NCI-H460 (cell line): ENCODE measurements at regions not wholly inside any gene's neighbourhood (a gene's known extent, or its start where the extent isn't known, plus 50 kb on each side); places are given as distances from the start of the nearest gene placed in this dataset.

Source experiments
- DNase-seq: peaks from one replicate; pipeline ENCODE4 v3.0.0-alpha.2; 2016; ENCODE audit warnings: low read depth; ENCODE audit errors: extremely low read depth

DNA sequence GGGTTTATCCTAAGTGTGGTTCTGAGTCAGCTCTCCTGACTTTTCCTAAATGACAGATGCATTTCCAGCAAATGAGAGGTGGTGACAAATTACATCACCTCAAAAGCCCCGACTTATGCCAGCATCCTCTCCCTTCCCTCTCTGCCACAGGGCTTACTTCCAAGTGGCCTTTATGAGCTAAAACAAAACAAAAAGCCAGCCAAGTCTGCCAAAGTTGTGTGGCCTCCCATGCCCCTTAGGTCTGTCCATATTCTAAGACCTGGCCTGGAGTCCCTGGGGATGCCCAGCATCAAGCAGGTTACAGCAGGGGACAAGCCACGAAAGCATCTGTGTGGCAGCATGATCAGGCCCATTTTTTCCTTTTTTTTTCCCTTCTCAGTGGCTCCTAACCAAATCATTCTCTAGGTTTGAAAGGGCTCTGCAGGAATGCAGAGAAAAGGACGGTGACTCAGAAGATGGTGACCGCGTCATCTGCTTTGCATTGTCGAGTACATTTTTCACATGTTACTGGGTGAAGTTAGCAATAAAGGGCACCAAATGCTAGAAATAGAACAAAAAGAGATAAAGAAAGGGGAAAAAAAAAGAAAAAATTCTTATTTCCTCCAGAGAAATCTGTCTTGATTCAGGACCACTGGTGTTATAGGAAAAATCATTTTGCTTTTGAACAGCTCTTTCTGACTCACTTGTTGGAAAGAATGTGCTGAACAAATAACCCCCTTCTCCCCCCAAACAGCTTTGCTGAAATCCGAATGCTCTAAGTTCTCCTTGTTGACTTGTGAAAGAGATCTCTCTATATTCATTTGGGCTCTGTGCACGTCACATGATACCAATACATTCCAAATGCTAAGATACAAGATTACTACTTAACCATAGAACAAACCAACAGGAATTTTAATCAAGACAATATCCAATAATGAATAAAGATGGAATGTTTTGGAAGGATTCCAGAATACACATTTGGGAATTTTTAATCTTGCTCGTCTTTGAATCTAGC lies 178.7 kb downstream of the EN1 start:
- peak; percentile 50 for DNase-seq

GRCh38 chr2:118667964-118668363 lies 179.5 kb downstream of the EN1 start:
- no peak for DNase-seq

- no peak for DNase-seq
Observed at GRCh38 chr2:118667348-118667747, 180.1 kb downstream of the EN1 start.

DNA sequence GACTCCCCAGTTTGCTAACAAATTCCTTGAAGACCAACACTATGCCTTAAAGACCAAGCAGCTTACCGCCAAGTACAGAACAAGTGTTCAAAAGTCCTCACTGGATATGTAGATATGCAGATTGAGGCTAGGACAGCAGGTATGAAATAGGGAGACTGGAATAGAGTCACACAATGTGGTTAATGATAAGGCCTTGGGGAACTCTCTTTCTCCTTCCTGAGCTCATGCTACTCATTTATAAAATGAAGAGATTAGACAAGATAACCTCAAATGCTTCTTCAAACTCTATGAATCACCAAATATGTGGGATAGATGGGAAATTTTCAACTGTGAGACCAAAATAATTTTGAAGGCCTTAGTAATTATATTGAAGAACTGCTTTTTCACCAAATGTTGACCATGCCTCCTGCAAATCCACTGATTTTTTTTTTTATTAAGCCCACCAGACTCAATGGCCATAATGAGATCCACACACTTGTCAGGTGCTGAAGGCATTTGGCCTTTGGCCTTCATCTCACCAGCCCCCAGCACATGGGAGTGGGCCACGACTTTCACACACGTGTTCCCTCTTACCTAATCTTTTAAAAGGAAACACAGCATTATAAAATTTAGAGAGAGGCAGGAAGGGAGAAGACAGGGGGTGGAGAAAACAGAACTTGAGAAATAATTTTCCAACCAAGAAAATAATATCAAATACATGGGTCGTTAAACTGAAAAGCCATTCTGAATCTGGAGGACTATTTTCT lies 181.5 kb downstream of the EN1 start:
- no peak for DNase-seq

DNA sequence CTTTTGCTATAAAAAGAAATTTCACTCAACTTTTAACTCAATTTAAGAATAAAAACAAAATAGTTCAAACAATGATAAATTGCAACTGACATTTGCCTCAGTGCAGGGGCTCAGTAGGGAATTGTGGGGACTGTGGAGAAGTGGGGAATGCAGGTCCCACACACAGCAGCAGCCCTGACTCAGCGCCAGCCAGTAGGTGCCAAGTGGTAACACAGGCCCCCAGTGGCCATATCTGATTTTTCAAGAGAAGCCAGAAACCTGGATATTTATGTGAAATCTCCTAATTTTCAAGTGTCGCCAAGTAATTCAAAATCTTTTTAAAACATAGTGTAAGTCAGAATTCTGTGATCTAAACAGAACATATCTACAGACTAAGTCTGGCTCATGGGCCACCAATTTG lies 186.3 kb downstream of the EN1 start:
- DNase-seq: no peak

GRCh38 chr2:118658596-118659198 lies 188.8 kb downstream of the EN1 start:
- DNase-seq: no peak

DNA sequence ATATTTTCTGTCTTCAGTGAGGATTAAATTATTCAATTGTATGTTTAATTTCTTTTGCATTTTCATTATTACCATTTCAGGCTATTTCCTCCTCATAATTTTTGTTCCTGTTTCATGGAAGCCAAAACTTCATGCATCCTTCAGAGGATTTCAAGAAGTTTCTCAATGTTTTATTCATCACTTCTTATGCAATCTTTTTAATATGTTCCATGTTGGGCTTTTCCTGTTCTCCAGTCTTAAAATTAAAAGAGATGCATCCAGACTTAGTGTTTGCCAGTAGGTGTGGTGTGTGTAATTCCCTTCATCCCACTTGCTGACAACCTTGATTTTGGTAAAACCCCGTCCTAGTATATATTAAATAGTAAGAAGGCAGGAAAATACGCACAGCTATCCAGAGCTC lies 190.0 kb downstream of the EN1 start:
- DNase-seq: no peak

GRCh38 chr2:118654945-118655344 lies 192.5 kb downstream of the EN1 start:
- DNase-seq: no peak

GRCh38 chr2:118650327-118650726 lies 197.1 kb downstream of the EN1 start:
- DNase-seq: no peak

GRCh38 chr2:118645876-118646275 lies 201.6 kb downstream of the EN1 start:
- DNase-seq: no peak

DNA sequence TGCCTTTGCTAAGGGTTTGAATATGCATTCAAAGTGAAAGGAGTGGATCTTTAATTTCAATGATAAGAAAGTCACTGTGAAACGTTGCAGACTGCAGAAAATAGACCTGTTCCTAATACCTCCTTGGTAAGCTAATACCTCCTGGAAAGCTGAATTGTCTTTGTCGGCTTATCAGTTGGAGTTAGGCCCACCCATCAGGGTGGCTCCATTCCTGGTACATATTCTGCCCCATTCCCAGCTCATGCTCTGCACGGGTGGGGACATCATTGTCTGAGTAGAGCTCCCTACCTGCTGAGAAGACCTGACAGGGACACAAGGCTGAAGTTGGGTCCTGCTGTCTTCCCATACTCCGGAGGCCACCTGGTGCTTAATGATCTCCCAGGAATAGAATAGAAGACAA lies 203.3 kb downstream of the EN1 start:
- DNase-seq: no peak

- no peak for DNase-seq
Observed at GRCh38 chr2:118643294-118643693, 204.2 kb downstream of the EN1 start.

GRCh38 chr2:118642501-118642900 lies 204.9 kb downstream of the EN1 start:
- no peak for DNase-seq

GRCh38 chr2:118641711-118642110 lies 205.7 kb downstream of the EN1 start:
- no peak for DNase-seq

DNA sequence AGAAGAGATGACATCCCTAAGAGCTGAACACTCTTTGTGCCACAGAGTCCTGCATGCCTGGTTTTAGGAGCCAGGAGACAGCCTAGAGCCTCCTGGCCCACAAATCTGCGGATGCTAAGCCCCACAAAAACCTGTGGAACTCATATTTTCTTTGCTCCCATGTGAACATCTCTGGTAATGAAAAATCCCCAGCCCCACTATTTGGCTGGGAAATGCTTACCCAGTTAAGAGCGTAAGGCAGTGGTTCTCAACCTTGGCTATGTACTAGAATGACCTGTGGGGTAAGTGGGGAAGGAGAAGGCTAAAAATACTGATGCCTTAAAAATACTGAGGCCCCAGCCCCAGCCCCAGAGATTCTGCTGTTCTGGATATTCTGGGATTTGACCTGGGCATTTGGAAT lies 208.1 kb downstream of the EN1 start:
- DNase-seq: no peak

DNA sequence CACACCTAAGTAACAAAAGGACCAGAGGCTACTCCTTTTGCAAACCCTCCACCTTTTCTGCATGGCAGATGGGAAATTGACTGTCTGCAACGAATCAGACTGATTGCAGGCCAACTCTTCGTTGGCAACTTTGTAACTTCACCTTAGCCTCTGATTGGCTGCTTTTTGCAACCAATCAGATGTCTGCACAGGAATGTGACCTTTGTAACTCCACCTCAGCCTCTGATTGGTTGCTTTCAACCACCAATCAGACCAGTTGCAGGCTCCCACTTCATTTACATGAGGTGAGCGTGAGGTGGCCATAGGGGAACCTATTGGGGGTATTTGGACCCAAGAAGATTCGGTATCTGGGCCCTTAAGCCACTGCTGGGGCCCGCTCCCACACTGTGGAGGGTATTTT lies 209.0 kb downstream of the EN1 start:
- no peak for DNase-seq

DNA sequence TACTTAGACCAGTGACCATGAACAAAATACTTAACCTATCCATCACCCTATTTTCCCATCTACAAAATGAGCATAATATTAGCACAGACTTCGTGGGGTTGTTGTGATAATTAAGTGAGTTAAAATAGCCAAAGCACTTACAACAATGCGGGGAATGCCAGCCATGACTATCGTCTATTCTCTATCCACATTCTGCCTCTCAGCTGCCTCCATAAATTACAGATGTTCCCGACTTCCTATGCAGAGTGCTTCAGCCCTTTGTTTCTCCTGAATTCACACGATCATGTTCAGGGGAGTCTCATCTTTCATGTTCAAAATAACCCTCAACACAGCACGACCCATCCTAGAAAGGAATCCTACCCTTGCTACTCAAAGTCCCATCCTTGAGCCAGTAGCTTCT lies 211.6 kb downstream of the EN1 start:
- no peak for DNase-seq

DNA sequence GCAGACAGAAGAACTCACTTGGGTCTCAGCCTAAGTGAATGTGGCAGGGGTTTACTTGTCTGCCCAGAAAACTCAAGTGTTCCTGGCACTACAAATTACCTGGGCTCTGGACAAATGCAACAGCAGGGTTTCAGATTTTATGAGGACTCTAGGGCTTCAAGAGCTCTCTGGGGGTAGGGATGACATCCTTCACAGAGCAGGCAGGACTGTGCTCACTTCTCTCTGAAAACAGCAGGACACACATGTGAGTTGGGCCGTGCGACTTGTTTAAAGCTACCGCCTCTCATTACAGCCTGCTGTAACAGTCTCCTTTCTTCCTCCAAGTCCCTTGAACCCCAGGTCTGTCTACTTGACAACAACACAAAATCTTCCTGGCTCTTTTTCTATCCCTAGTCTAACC lies 212.6 kb downstream of the EN1 start:
- DNase-seq: no peak

DNA sequence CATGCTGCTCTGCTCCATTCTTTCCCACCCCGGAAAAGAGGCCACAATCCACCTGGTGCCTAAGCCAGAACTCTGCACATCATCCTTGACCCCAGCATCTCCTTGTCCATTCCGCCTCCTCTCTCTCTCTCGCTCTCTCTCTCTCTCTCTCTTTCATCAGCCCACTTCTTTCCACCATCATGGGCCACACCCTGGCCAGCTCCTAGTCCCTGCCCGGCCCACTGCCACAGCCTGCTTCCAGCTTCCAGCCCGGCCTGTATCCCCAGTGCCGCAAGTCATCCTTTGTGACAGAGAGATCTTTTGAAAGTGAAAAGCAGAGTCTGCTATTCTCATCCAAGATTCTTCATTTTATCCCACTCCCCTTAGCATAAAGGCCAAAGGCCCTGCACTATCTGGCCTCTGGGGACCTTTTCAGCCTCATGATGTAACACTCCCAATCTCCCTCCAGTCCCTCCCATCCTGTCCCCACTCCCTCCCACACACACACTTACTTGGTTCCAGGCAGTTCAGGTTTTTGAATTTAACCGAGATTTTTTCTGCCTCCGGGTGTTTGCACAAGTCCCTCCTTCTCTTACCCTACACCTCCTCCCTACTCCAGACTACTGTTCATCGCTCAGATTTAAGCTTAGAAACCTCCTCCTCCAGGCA lies 214.0 kb downstream of the EN1 start:
- no peak for DNase-seq

DNA sequence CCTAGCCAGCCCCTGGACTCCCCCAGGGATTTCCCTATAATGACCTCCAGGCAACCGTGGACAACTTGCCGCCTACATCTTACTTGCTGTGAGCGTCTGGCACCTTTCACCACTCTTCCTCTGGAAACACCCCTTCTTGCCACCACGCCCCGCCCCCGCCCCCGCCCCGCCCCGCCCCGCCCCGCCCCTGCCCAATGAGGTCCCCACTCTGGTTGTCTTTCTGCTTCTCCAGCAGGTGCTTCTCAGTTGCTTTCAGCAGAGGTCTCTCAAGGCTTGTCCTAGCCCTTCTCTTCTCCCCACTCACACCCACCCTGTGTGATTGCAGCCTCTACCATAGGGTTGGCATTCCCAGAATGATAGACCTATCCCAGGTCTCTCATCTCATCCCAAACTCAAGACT lies 214.5 kb downstream of the EN1 start:
- DNase-seq: no peak

GRCh38 chr2:118627156-118627555 lies 220.3 kb downstream of the EN1 start:
- no peak for DNase-seq
